HG02642 (cell line): ENCODE measurements at regions not wholly inside any gene's neighbourhood (a gene's known extent, or its start where the extent isn't known, plus 50 kb on each side); places are given as distances from the start of the nearest gene placed in this dataset.
"Not testable (repeated sequence)": the region's sequence is repeated elsewhere in the genome, so short reads cannot be mapped to it uniquely, and the experiment has no call there.

Experiments used
- ATAC-seq: cut with Tn5 transposase; IDR thresholded peaks from one replicate; pipeline ENCODE4 v1.9.1; 2021; ENCODE audit warnings: mild to moderate bottlenecking; ENCODE audit not compliant: unreplicated experiment, poor library complexity

- ATAC-seq = no peak
Measured at GRCh38 chr1:213452501-213452900, 401.5 kb downstream of the RPS6KC1 start.

GRCh38 chr1:213457186-213457585, 406.1 kb downstream of the RPS6KC1 start:
- no peak for ATAC-seq

GRCh38 chr1:213457733-213458132, 406.7 kb downstream of the RPS6KC1 start:
- no peak for ATAC-seq

DNA sequence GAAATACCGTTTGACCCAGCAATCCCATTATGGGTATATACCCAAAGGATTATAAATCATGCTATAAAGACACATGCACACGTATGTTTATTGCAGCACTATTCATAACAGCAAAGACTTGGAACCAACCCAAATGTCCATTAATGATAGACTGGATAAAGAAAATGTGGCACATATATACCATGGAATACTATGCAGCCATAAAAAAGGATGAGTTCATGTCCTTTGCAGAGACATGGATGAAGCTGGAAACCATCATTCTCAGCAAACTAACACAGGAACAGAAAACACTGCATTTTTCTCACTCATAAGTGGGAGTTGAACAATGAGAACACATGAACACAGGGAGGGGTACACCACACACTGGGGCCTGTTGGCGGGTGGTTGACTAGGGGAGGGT, 411.3 kb downstream of the RPS6KC1 start:
- ATAC-seq = not testable (repeated sequence)

DNA sequence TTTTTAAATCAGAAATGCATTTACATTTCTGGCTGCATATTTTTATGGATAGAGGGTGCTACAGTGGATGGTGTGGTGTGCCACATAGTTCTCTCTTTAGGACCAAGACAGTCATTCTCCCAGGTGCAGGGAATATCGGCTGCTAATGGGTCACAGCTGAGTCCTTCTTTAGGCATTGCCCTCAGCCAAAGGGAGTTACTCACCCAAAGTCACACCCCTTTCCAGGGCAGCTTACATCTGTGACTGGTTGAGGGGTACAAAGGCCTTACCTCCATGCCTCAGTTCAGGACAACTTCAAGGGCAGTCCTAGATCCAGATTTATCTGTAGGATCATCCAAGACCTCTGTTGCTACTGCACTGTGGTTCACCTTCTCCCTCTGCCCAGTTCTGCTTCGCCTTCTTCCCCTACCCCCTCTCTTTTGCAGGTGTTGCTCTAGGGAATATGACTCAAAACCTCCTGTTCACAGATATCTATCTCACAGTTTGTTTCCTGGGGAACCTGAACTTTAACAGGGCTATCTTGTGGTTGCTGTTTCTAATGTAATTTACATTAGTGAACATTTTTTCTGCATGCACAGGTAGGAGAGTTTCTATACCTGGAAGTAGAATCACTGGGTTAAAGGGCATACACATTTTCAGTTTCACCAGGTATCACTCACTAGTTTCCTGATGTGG, 413.9 kb downstream of the RPS6KC1 start:
- no peak for ATAC-seq

DNA sequence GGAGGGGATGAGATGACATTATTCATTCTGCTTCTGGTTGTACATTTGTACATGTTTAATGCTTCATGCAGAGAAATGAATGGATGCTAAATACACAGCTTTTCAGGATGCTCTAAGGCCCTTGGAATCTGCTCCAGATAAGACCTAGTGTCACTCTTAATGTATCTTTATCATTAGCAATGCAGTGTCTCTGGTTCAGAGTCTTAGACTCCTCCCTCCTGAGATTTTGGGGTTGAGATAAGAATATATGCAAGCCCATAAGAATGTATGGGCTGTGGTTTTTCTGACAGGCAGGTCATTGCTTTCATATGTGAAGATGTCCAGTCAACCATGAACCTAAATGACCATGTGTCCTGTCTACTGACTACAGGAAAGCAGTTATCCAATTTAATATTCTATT, 415.5 kb downstream of the RPS6KC1 start:
- no peak for ATAC-seq

GRCh38 chr1:213474054-213474453, 423.0 kb downstream of the RPS6KC1 start:
- ATAC-seq = no peak

DNA sequence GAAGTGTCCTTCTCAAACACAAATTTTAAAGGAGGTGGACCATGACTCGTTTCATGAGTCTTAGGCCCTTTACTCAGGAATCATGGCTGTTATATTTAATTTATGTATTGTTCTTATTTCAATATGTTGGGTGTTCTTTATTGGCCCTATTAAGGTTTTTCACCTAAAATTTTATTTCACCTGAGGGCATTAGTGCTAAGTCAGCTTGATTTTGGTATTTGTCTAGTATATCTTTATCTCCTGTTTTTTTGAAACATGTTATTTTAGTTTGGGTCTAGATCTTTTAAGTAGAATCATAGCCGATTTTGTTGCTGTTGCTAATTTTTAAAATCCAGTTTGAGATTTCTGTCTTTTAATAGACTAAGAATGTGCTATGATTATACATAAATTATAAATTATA, 430.4 kb downstream of the RPS6KC1 start:
- ATAC-seq = no peak

GRCh38 chr1:213484333-213484732, 433.3 kb downstream of the RPS6KC1 start:
- ATAC-seq = no peak

DNA sequence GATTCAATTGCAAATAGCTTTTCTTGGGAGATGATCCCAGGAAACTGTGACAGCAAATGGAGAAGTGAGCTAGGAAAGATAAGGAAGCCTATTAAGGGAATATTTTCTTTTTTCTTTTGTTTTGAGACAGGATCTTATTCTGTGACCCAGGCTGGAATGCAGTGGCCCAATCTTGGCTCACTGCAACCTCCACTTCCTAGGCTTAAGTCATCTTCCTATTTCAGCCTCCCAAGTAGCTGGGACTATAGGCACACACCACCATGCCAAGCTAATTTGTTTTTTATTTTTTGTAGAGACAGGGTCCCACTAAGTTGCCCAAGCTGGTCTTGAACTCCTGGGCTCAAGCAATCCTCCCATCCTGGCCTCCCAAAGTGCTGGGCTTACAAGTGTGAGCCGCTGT, 433.7 kb downstream of the RPS6KC1 start:
- no peak for ATAC-seq

GRCh38 chr1:213486488-213486887, 435.4 kb downstream of the RPS6KC1 start:
- no peak for ATAC-seq

- ATAC-seq = no peak
Measured at GRCh38 chr1:213491468-213491867, 440.4 kb downstream of the RPS6KC1 start.

DNA sequence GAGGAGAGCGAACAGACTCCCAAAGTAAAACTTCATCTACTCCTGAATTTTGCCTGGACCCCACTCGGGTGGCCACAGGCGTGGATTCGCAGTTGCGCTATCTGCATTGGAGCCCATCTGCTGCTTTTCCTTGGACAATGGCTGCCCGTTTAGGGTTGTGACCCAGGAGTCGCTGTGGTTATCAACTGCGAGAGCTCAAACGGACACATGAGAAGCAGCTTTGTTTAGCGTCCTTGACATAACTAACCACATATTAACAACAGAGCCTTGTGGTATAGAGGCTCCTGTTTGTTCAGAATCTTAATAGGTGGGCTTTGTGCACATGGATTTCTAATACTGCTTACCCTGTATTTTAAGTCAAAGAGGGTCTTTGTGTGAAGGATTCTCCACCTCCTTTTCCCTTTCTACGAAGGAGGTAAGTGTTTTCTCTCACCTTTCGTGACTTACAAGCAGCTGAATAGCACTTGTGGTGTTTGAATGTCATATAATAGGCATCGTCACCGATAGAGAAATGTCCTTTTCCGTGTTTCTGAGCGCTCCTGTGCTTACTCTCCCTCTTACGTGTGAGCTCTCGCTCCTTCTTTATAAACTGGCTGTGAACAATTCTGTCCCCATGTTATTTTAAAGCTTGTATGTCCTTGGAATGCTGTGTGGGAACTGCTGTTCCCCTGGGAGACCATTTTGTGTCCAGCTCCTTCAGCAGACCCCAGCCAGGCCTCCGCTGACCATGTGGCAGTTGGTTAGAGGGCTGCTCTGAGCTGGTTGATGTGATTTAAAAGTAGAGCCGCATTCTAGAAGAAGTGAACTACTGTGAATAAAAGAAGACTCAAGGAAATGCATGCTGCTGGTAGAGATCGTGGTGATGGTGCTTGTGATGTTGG, 441.4 kb downstream of the RPS6KC1 start:
- no peak for ATAC-seq

GRCh38 chr1:213499444-213499843, 448.4 kb downstream of the RPS6KC1 start:
- ATAC-seq = no peak

- no peak for ATAC-seq
Measured at GRCh38 chr1:213507472-213508223, 456.6 kb downstream of the RPS6KC1 start.

GRCh38 chr1:213511173-213511572, 460.1 kb downstream of the RPS6KC1 start:
- ATAC-seq = no peak

DNA sequence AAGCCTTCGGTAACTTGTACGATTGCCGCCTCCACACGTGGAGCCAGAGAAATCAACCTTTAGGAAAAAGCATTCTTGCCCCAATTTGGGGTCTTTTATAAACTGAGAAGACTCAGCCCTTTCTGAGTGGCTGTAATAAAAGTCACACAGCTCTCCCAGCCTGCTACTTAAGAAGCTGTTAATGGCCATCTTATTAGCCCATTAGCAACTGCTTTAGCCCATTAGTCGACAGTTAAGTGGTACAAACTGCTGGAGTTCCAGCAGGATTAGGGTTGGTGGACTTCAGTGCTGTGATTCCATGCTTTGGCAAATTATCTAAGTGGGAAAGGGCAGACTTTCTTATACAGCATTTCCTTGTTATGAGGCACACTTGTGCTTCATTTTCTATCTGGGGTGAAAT, 461.3 kb downstream of the RPS6KC1 start:
- ATAC-seq = no peak

DNA sequence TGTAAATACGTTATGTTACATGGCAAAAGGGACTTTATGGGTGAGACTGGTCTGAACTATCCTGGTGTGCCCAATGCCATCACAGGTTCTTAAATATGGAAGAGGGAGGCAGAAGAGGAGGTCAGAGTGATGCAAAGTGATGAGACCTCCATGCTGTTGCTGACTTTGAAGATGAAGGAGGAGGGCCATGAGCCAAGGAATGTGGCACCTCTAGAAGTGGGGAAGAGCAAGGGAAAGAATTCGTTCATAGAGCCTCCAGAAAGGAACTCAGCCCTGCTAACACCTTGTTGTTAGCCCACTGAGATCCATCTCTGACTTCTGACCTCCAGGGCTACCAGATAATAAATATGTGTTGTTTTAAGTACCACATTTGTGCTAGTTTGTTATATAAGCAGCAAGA, 462.0 kb downstream of the RPS6KC1 start:
- no peak for ATAC-seq

DNA sequence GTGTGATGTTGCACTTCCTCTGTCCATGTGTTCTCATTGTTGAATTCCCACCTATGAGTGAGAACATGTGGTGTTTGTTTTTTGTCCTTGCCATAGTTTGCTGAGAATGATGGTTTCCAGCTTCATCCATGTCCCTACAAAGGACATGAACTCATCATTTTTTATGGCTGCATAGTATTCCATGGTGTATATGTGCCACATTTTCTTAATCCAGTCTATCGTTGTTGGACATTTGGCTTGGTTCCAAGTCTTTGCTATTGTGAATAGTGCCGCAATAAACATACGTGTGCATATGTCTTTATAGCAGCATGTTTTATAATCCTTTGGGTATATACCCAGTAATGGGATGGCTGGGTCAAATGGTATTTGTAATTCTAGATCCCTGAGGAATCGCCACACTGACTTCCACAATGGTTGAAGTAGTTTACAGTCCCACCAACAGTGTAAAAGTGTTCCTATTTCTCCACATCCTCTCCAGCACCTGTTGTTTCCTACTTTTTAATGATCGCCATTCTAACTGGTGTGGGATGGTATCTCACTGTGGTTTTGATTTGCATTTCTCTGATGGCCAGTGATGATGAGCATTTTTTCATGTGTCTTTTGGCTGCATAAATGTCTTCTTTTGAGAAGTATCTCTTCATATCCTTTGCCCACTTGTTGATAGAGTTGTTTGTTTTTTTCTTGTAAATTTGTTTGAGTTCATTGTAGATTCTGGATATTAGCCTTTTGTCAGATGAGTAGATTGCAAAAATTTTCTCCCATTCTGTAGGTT, 463.6 kb downstream of the RPS6KC1 start:
- not testable (repeated sequence) for ATAC-seq

GRCh38 chr1:213519098-213519497, 468.1 kb downstream of the RPS6KC1 start:
- ATAC-seq = no peak
